H9 (cell line): ENCODE measurements at regions not wholly inside any gene's neighbourhood (a gene's known extent, or its start where the extent isn't known, plus 50 kb on each side); places are given as distances from the start of the nearest gene placed in this dataset.

Experiments used
- DNase-seq: peaks from one replicate; pipeline ENCODE4 v3.0.0-alpha.2; 2017
- H2AFZ ChIP-seq: one replicate; pipeline ENCODE4 v1.6.1; 2013; ENCODE audit warnings: mild to moderate bottlenecking, low read length, control low read depth, moderate library complexity
- H2AK5ac ChIP-seq: 2 replicates; pipeline ENCODE4 v1.6.1; 2013; ENCODE audit warnings: low read length, control low read depth, mixed read lengths; ENCODE audit not compliant: insufficient read length
- H2BK120ac ChIP-seq: one replicate; pipeline ENCODE4 v1.6.1; 2013; ENCODE audit warnings: low read depth, mild to moderate bottlenecking, low read length, control low read depth, inconsistent platforms; ENCODE audit not compliant: poor library complexity, severe bottlenecking
- H2BK12ac ChIP-seq: 2 replicates; pipeline ENCODE4 v1.6.1; 2013; ENCODE audit warnings: low read length, control low read depth, mixed read lengths, low read depth; ENCODE audit not compliant: insufficient read length
- H2BK15ac ChIP-seq: 2 replicates; pipeline ENCODE4 v1.6.1; 2013; ENCODE audit warnings: low read depth, low read length, control low read depth
- H2BK20ac ChIP-seq: one replicate; pipeline ENCODE4 v1.6.1; 2013; ENCODE audit warnings: low read depth, mild to moderate bottlenecking, low read length, control low read depth, inconsistent platforms; ENCODE audit not compliant: poor library complexity, severe bottlenecking
- H2BK5ac ChIP-seq: 2 replicates; pipeline ENCODE4 v1.6.1; 2013; ENCODE audit warnings: low read length, control low read depth, mixed read lengths; ENCODE audit not compliant: insufficient read length
- H3K14ac ChIP-seq: 2 replicates; pipeline ENCODE4 v1.6.1; 2013; ENCODE audit warnings: low read length, control low read depth; ENCODE audit not compliant: insufficient read depth
- H3K18ac ChIP-seq: 2 replicates; pipeline ENCODE4 v1.6.1; 2013; ENCODE audit warnings: low read depth, mild to moderate bottlenecking, mixed read lengths, low read length, control low read depth; ENCODE audit not compliant: insufficient read length
- H3K23ac ChIP-seq: 2 replicates; pipeline ENCODE4 v1.6.1; 2013; ENCODE audit warnings: low read length, control low read depth, mixed read lengths, low read depth; ENCODE audit not compliant: insufficient read length
- H3K23me2 ChIP-seq: 2 replicates; pipeline ENCODE4 v1.6.1; 2013; ENCODE audit warnings: low read depth, mild to moderate bottlenecking, mixed read lengths, low read length, control low read depth; ENCODE audit not compliant: insufficient read length, poor library complexity, severe bottlenecking
- H3K27ac ChIP-seq: 2 replicates; pipeline ENCODE4 v1.5.1; 2013; ENCODE audit warnings: low read length, control low read depth, mixed read lengths, low read depth; ENCODE audit not compliant: insufficient read length
- H3K27me3 ChIP-seq: 2 replicates; pipeline ENCODE4 v1.6.1; 2013; ENCODE audit warnings: low read length, control low read depth, inconsistent platforms; ENCODE audit not compliant: insufficient read depth
- H3K4ac ChIP-seq: 2 replicates; pipeline ENCODE4 v1.6.1; 2013; ENCODE audit warnings: low read depth, mild to moderate bottlenecking, control low read depth, inconsistent platforms, low read length, moderate library complexity
- H3K4me1 ChIP-seq: 2 replicates; pipeline ENCODE4 v1.6.1; 2013; ENCODE audit warnings: low read length, control low read depth, inconsistent platforms; ENCODE audit not compliant: insufficient read depth
- H3K4me2 ChIP-seq: 2 replicates; pipeline ENCODE4 v1.6.1; 2013; ENCODE audit warnings: low read length, control low read depth, mixed read lengths; ENCODE audit not compliant: insufficient read length, insufficient read depth
- H3K56ac ChIP-seq: 2 replicates; pipeline ENCODE4 v1.6.1; 2013; ENCODE audit warnings: low read depth, mild to moderate bottlenecking, mixed read lengths, low read length, control low read depth; ENCODE audit not compliant: insufficient read length
- H3K79me1 ChIP-seq: 2 replicates; pipeline ENCODE4 v1.6.1; 2013; ENCODE audit warnings: low read depth, mild to moderate bottlenecking, moderate library complexity, low read length, control low read depth, inconsistent platforms; ENCODE audit not compliant: insufficient read depth, poor library complexity, severe bottlenecking
- H3K79me2 ChIP-seq: 2 replicates; pipeline ENCODE4 v1.6.1; 2013; ENCODE audit warnings: low read length, control low read depth, inconsistent platforms; ENCODE audit not compliant: insufficient read depth
- H3K9ac ChIP-seq: 2 replicates; pipeline ENCODE4 v1.6.1; 2013; ENCODE audit warnings: low read length, control low read depth, mixed read lengths; ENCODE audit not compliant: insufficient read length; ENCODE audit errors: extremely low read depth
- H3K9me3 ChIP-seq: one replicate; pipeline ENCODE4 v1.6.1; 2013; ENCODE audit warnings: low read depth, low read length, inconsistent platforms; ENCODE audit not compliant: control insufficient read depth
- H3T11ph ChIP-seq: one replicate; pipeline ENCODE4 v1.6.1; 2013; ENCODE audit warnings: mild to moderate bottlenecking, low read length, control low read depth, inconsistent platforms
- H4K20me1 ChIP-seq: one replicate; pipeline ENCODE4 v1.6.1; 2013; ENCODE audit not compliant: control insufficient read depth, insufficient read length, insufficient read depth
- H4K5ac ChIP-seq: 2 replicates; pipeline ENCODE4 v1.6.1; 2013; ENCODE audit warnings: low read depth, mild to moderate bottlenecking, mixed read lengths, low read length, control low read depth; ENCODE audit not compliant: insufficient read length
- H4K8ac ChIP-seq: replicated peaks from 2 replicates; pipeline ENCODE4 v1.6.1; 2013; ENCODE audit warnings: low read length, control low read depth, mixed read lengths, low read depth; ENCODE audit not compliant: insufficient read length
- H4K91ac ChIP-seq: 2 replicates; pipeline ENCODE4 v1.6.1; 2013; ENCODE audit warnings: low read depth, mild to moderate bottlenecking, moderate library complexity, mixed read lengths, low read length, control low read depth; ENCODE audit not compliant: insufficient read length
- H3K27ac Mint-ChIP-seq, 3 experiments: 2 replicates in 2 of 3; 3 replicates in 1 of 3; pipeline ENCODE4 v1.8.0; 2020 to 2021; ENCODE audit warnings: mixed read lengths in 3 of 3, mild to moderate bottlenecking in 1 of 3, moderate library complexity in 1 of 3
- H3K27me3 Mint-ChIP-seq: 2 replicates; pipeline ENCODE4 v1.8.0; 2021; ENCODE audit warnings: low read depth, mild to moderate bottlenecking, moderate library complexity, mixed read lengths
- H3K36me3 Mint-ChIP-seq, 3 experiments: 2 replicates in 2 of 3; 3 replicates in 1 of 3; pipeline ENCODE4 v1.8.0; 2020 to 2021; ENCODE audit warnings: low read depth in 3 of 3, mixed read lengths in 3 of 3; ENCODE audit not compliant: insufficient read depth in 1 of 3
- H3K4me1 Mint-ChIP-seq, 2 experiments: 2 replicates each; pipeline ENCODE4 v1.8.0; 2020; ENCODE audit warnings: mixed read lengths in 2 of 2
- H3K4me3 Mint-ChIP-seq, 2 experiments: 2 replicates in 1 of 2; 3 replicates in 1 of 2; pipeline ENCODE4 v1.8.0; 2020 to 2021; ENCODE audit warnings: mild to moderate bottlenecking in 2 of 2, mixed read lengths in 2 of 2, moderate library complexity in 1 of 2
- H3K9me3 Mint-ChIP-seq, 2 experiments: 2 replicates in 1 of 2; 3 replicates in 1 of 2; pipeline ENCODE4 v1.8.0; 2020; ENCODE audit warnings: mild to moderate bottlenecking in 2 of 2, mixed read lengths in 2 of 2, moderate library complexity in 1 of 2
- CTCF ChIP-seq: fragments of 200-600 bp; sonication (generic); conservative IDR thresholded peaks from 3 replicates; pipeline ENCODE4 v1.8.0; 2021; ENCODE audit warnings: antibody characterized with exemption, mild to moderate bottlenecking
- WGBS: extraction: QIAGEN DNeasy Blood & Tissue Kit; methylation state at CpG from one replicate; pipeline ENCODE4 v1.1.7; 2013; ENCODE audit warnings: missing lambda C conversion rate, low lambda C conversion rate, mixed read lengths; ENCODE audit not compliant: insufficient read length; ENCODE audit errors: extremely low coverage; 5-methylcytosine and 5-hydroxymethylcytosine counted together

GRCh38 chr2:217220228-217221013 lies 360.6 kb upstream of the TNP1 start:
- no peak overlapping the region for H4K8ac ChIP-seq
- no peak overlapping the region for H2BK20ac ChIP-seq
- no peaks in the 10 kb centered on the region for H3K9me3 ChIP-seq
- no peaks in the 10 kb centered on the region for H3K79me2 ChIP-seq
- Mint-ChIP-seq H3K27ac (no peak overlapping the region), H3K27me3 (peaks cover 15% of the 10 kb centered on the region), H3K9me3 (no peaks in the 10 kb centered on the region; a peak in 1 of 5 replicates), H3K4me1 (0 out of 4 replicates have a peak, but pooled peaks cover 0 to 2% of the 10 kb centered on the region in 2 experiments), H3K4me3 (no peak overlapping the region), H3K36me3 (no peaks in the 10 kb centered on the region)
- H3T11ph ChIP-seq: no peak overlapping the region
- H4K20me1 ChIP-seq: no peaks in the 10 kb centered on the region
- H4K5ac ChIP-seq: no peak overlapping the region
- H3K4me2 ChIP-seq: no peak overlapping the region
- H2AK5ac ChIP-seq: no peak overlapping the region
- H3K4ac ChIP-seq: no peak overlapping the region
- no peaks in the 10 kb centered on the region for H3K4me1 ChIP-seq
- no peak overlapping the region for H3K27ac ChIP-seq
- no peak overlapping the region for H3K9ac ChIP-seq
- no peaks in the 10 kb centered on the region for H3K79me1 ChIP-seq
- H3K14ac ChIP-seq: no peak overlapping the region
- H2BK5ac ChIP-seq: no peak overlapping the region
- no peak for DNase-seq
- H3K27me3 ChIP-seq: no peaks in the 10 kb centered on the region; the same call in 1 of the 2 replicates
- no peak overlapping the region for H3K18ac ChIP-seq
- no peak overlapping the region for H3K56ac ChIP-seq
- H3K23ac ChIP-seq: no peak overlapping the region
- WGBS: no CpG with 5 or more reads among the region's 5 CpGs
- no peak overlapping the region for H2BK120ac ChIP-seq
- TF ChIP-seq CTCF: no peak
- no peak overlapping the region for H2BK15ac ChIP-seq
- no peak overlapping the region for H2AFZ ChIP-seq
- H3K23me2 ChIP-seq: no peaks in the 10 kb centered on the region
- no peak overlapping the region for H4K91ac ChIP-seq
- H2BK12ac ChIP-seq: no peak overlapping the region
